Mucosa of descending colon (tissue), 3 donors: ENCODE measurements at regions not wholly inside any gene's neighbourhood (a gene's known extent, or its start where the extent isn't known, plus 50 kb on each side); places are given as distances from the start of the nearest gene placed in this dataset.

ENCODE experiments used
- ATAC-seq: fragments of 200-7000 bp; cut with Tn5 transposase; one replicate; pipeline ENCODE4 v1.9.1; 2020; ENCODE audit warnings: mild to moderate bottlenecking, moderate library complexity
- DNase-seq, 3 donors: peaks; one replicate each; pipeline ENCODE4 v3.0.0-alpha.2; 2020
- H3K36me3 ChIP-seq: fragments of 200-600 bp; one replicate; pipeline ENCODE4 v1.8.0; 2021; ENCODE audit warnings: low read depth, mild to moderate bottlenecking
- H3K4me1 ChIP-seq: fragments of 200-600 bp; one replicate; pipeline ENCODE4 v1.8.0; 2021; ENCODE audit warnings: low read depth, mild to moderate bottlenecking
- H3K4me3 ChIP-seq: fragments of 200-600 bp; one replicate; pipeline ENCODE4 v1.8.0; 2021; ENCODE audit warnings: mild to moderate bottlenecking
- H3K9me3 ChIP-seq: fragments of 200-600 bp; one replicate; pipeline ENCODE4 v1.8.0; 2021; ENCODE audit warnings: mild to moderate bottlenecking
- CTCF ChIP-seq: fragments of 200-600 bp; IDR thresholded peaks from one replicate; pipeline ENCODE4 v1.8.0; 2022; ENCODE audit warnings: antibody characterized with exemption, mild to moderate bottlenecking
- intact Hi-C, 2 donors: fragments of 100-400 bp; cut with DNase I in 1 of 2; cut with micrococcal nuclease in 1 of 2; formaldehyde crosslinking; loops; one replicate each; pipeline versions ENCODE4 v1.11.0 to v1.11.1; 2022; cut with DNase I, micrococcal nuclease
- donor health status: DM: no; HTN: no; CAD: no; lungs with moderate emphysema.
- donor health status: DM: no; HTN: no; CAD: no.
- donor health status: DM: no; HTN: yes; CAD: no.

GRCh38 chr9:12628546-12628945, 64.6 kb upstream of the TYRP1 start:
- no peak for ATAC-seq
- H3K36me3 ChIP-seq, result no peaks in the 10 kb centered on the region
- H3K9me3 ChIP-seq, result no peaks in the 10 kb centered on the region
- intact Hi-C loops, result no loop called here
- no peak for TF ChIP-seq CTCF
- H3K4me1 ChIP-seq, result no peaks in the 10 kb centered on the region
- no peak for DNase-seq
- H3K4me3 ChIP-seq, result no peak overlapping the region

GRCh38 chr9:12629067-12629466, 64.1 kb upstream of the TYRP1 start:
- no peak for DNase-seq
- Histone ChIP-seq H3K4me3 (no peak overlapping the region), H3K4me1 (no peaks in the 10 kb centered on the region), H3K9me3 (no peaks in the 10 kb centered on the region), H3K36me3 (no peaks in the 10 kb centered on the region)
- no peak for ATAC-seq
- intact Hi-C loops, result no loop called here
- TF ChIP-seq CTCF, result no peak

- Histone ChIP-seq H3K4me1 (no peaks in the 10 kb centered on the region), H3K4me3 (no peak overlapping the region), H3K36me3 (no peaks in the 10 kb centered on the region), H3K9me3 (no peaks in the 10 kb centered on the region)
- ATAC-seq (no peak), DNase-seq (no peak)
- no peak for TF ChIP-seq CTCF
- intact Hi-C loops, result no loop called here
These were observed 61.3 kb upstream of the TYRP1 start for GRCh38 chr9:12631866-12632265.

- no peak for TF ChIP-seq CTCF
- intact Hi-C loops, result no loop called here
- no peaks in the 10 kb centered on the region for H3K36me3 ChIP-seq
- H3K9me3 ChIP-seq, result no peaks in the 10 kb centered on the region
- H3K4me1 ChIP-seq, result no peaks in the 10 kb centered on the region
- H3K4me3 ChIP-seq, result no peak overlapping the region
- DNase-seq (no peak), ATAC-seq (no peak)
These were observed 60.0 kb upstream of the TYRP1 start for GRCh38 chr9:12633016-12633765.

GRCh38 chr9:12640016-12640587, 53.1 kb upstream of the TYRP1 start:
- TF ChIP-seq CTCF, result no peak
- no peak for ATAC-seq
- Histone ChIP-seq H3K36me3 (no peaks in the 10 kb centered on the region), H3K9me3 (no peaks in the 10 kb centered on the region), H3K4me1 (no peaks in the 10 kb centered on the region), H3K4me3 (no peak overlapping the region)
- DNase-seq, result no peak
- intact Hi-C loops, result no loop called here
